ENCODE measurements at regions not wholly inside any gene's neighbourhood (a gene's known extent, or its start where the extent isn't known, plus 50 kb on each side); places are given as distances from the start of the nearest gene placed in this dataset.
A peak's percentile ranks its signal among the peaks of the same experiment; 100 is the strongest.

GRCh38 chr14:34300882-34301734 is 160.9 kb downstream of the SPTSSA start:
- DNase-seq (no peak), ATAC-seq (no peak)
- peak; percentile 60 for TF ChIP-seq CTCF (IDR thresholded peaks at IDR 0.05)
- H3K9me3 ChIP-seq, result no peaks in the 10 kb centered on the region
- no peaks in the 10 kb centered on the region for H3K27me3 ChIP-seq (ENCODE audit: low read depth)
- H3K27ac ChIP-seq, result no peak overlapping the region
- intact Hi-C loops (cut with DNase I), result no loop called here
- H3K36me3 ChIP-seq, result no peaks in the 10 kb centered on the region
- no peak overlapping the region for H3K4me3 ChIP-seq
- no peaks in the 10 kb centered on the region for H3K4me1 ChIP-seq

- Histone ChIP-seq H3K4me1 (no peaks in the 10 kb centered on the region), H3K27me3 (ENCODE audit: low read depth) (no peaks in the 10 kb centered on the region), H3K36me3 (no peaks in the 10 kb centered on the region), H3K9me3 (no peaks in the 10 kb centered on the region), H3K4me3 (no peak overlapping the region), H3K27ac (no peak overlapping the region)
- no peak for DNase-seq
- no peak for TF ChIP-seq CTCF (IDR thresholded peaks at IDR 0.05)
- ATAC-seq, result no peak
- intact Hi-C loops (cut with DNase I), result no loop called here
Measured at GRCh38 chr14:34300330-34300729, 161.7 kb downstream of the SPTSSA start.

- no peaks in the 10 kb centered on the region for H3K9me3 ChIP-seq
- ATAC-seq (no peak), DNase-seq (no peak)
- H3K27me3 ChIP-seq (ENCODE audit: low read depth), result no peaks in the 10 kb centered on the region
- no peak overlapping the region for H3K4me3 ChIP-seq
- no peak for TF ChIP-seq CTCF (IDR thresholded peaks at IDR 0.05)
- no peak overlapping the region for H3K27ac ChIP-seq
- H3K36me3 ChIP-seq, result no peaks in the 10 kb centered on the region
- intact Hi-C loops (cut with DNase I), result no loop called here
- no peaks in the 10 kb centered on the region for H3K4me1 ChIP-seq
Measured at GRCh38 chr14:34299360-34299759, 162.7 kb downstream of the SPTSSA start.

GRCh38 chr14:34297786-34298520 is 164.1 kb downstream of the SPTSSA start:
- Histone ChIP-seq H3K27ac (no peak overlapping the region), H3K27me3 (ENCODE audit: low read depth) (no peaks in the 10 kb centered on the region), H3K4me1 (no peaks in the 10 kb centered on the region), H3K36me3 (no peaks in the 10 kb centered on the region), H3K9me3 (no peaks in the 10 kb centered on the region), H3K4me3 (no peak overlapping the region)
- intact Hi-C loops (cut with DNase I), result no loop called here
- no peak for TF ChIP-seq CTCF (IDR thresholded peaks at IDR 0.05)
- DNase-seq (no peak), ATAC-seq (no peak)

- no peak for ATAC-seq
- H3K4me3 ChIP-seq, result no peak overlapping the region
- H3K4me1 ChIP-seq, result no peaks in the 10 kb centered on the region
- H3K27ac ChIP-seq, result no peak overlapping the region
- intact Hi-C loops (cut with DNase I), result no loop called here
- no peaks in the 10 kb centered on the region for H3K9me3 ChIP-seq
- no peak for TF ChIP-seq CTCF (IDR thresholded peaks at IDR 0.05)
- H3K36me3 ChIP-seq, result no peaks in the 10 kb centered on the region
- H3K27me3 ChIP-seq (ENCODE audit: low read depth), result no peaks in the 10 kb centered on the region
- no peak for DNase-seq
Measured at GRCh38 chr14:34283590-34283989, 178.4 kb downstream of the SPTSSA start.

All from lower lobe of right lung (tissue), 2 donors.